ENCODE measurements at regions not wholly inside any gene's neighbourhood (a gene's known extent, or its start where the extent isn't known, plus 50 kb on each side); places are given as distances from the start of the nearest gene placed in this dataset.

DNA sequence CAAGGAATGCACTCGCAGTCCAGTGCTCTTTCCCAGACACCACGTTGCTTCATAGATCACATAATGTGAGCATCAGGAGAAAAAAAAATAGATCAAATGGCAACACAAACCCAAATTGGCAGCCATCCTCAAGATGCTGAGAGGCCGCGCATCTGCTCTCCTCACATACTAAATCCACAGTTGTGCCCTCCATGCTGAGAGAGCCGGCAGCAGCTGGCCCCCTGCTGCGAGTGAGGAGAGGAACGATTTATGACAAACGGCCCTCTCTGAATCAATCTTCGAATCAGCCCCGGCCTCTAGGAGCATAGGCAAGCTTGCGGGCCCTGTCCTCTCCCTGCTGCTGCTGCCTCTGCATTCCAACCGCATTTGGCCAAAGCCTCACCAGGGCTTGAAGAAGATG, 159.9 kb upstream of the TENM4 start:
- TF ChIP-seq, protein P1, sequence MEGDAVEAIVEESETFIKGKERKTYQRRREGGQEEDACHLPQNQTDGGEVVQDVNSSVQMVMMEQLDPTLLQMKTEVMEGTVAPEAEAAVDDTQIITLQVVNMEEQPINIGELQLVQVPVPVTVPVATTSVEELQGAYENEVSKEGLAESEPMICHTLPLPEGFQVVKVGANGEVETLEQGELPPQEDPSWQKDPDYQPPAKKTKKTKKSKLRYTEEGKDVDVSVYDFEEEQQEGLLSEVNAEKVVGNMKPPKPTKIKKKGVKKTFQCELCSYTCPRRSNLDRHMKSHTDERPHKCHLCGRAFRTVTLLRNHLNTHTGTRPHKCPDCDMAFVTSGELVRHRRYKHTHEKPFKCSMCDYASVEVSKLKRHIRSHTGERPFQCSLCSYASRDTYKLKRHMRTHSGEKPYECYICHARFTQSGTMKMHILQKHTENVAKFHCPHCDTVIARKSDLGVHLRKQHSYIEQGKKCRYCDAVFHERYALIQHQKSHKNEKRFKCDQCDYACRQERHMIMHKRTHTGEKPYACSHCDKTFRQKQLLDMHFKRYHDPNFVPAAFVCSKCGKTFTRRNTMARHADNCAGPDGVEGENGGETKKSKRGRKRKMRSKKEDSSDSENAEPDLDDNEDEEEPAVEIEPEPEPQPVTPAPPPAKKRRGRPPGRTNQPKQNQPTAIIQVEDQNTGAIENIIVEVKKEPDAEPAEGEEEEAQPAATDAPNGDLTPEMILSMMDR (IDR thresholded peaks at IDR 0.05; ENCODE audit: low read depth, low read length, missing control alignments), result no peak
- no peak for DNase-seq (ENCODE audit: extremely low read depth, low read depth)
- no peak overlapping the region for H3K4me3 ChIP-seq (replicated peaks; ENCODE audit: low read depth, low read length)

DNA sequence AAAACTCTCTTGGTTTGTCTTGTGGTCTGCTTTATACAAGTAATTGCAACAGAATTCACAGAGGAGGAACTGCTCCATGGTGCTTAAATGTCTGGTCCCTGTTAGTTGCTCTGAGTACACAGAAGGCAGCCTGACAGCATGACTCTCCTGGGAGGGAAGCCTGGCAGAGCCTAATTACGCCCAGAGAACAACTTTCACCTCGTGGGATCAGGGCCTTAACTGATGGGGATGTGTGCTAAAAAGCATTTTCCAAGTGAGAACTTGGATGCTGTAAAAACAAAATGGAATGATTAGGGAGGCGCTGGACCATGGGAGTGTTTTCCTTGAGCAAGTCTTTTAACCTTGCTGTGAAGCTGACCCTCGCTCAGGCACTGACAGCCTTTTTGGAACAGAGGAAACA, 154.0 kb upstream of the TENM4 start:
- H3K4me3 ChIP-seq (replicated peaks; ENCODE audit: low read depth, low read length), result no peak overlapping the region
- TF ChIP-seq, protein P1 (IDR thresholded peaks at IDR 0.05; ENCODE audit: low read depth, low read length, missing control alignments), result no peak
- no peak for DNase-seq (ENCODE audit: extremely low read depth, low read depth)

DNA sequence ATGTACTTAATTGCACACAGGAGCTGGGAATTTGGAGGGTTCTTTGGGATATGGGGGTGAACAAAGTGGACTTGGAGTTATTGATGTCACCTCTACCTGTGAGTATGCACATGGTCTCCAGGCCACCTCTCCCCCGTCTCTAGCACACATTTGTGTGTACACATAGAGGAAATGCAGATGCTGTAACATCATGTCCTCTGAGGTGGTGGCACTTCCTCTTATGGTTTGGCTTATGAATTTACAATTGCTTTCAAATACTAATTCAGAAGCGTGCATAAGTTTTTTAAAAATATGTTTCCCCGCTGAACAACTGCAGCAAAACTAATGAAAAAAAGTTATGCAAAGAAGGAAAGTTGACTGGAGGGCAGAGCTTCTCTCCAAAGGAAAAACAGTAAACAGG, 152.0 kb upstream of the TENM4 start:
- H3K4me3 ChIP-seq (replicated peaks; ENCODE audit: low read depth, low read length), result no peak overlapping the region
- no peak for DNase-seq (ENCODE audit: extremely low read depth, low read depth)
- TF ChIP-seq, protein P1 (IDR thresholded peaks at IDR 0.05; ENCODE audit: low read depth, low read length, missing control alignments), result no peak

DNA sequence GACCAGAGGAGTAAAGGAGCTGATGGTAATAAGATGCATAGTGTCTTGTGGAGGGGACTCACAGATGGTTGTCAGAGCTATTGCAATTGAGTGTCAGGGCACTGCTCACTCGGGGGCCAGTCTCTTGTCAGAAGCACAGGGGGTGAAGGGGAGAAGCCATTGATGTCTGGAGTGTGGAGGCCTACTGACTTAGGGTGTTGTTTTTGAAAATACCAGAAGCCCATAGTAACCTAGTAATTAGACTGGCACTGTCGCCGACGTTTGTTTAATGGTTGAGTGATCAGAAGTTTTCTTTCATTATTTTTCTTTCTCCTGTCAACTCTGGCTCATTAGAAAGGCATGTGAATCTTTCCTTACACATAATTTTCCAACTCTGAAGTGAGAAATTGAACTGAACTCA, 151.6 kb upstream of the TENM4 start:
- H3K4me3 ChIP-seq (replicated peaks; ENCODE audit: low read depth, low read length), result no peak overlapping the region
- TF ChIP-seq, protein P1 (IDR thresholded peaks at IDR 0.05; ENCODE audit: low read depth, low read length, missing control alignments), result no peak
- DNase-seq (ENCODE audit: extremely low read depth, low read depth), result no peak

DNA sequence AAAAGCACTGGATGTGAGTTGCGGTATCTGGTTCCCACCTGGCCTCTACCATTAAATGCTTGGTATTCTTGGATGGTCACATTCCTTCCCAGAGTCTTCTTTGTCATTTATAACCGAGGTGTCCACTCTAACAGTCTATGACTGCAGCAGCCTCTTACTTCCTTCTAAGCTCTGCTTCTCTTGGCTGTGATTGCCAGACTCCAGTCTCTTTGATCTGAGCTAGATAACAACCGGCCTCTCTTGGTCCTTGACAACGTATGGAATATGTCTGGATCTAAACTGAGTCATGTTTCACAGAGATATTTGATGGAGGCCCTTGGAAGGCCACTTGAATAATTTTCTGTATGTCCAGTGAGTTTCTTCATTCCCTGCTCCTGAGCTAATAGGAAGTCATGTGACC, 141.6 kb upstream of the TENM4 start:
- TF ChIP-seq, protein P1 (IDR thresholded peaks at IDR 0.05; ENCODE audit: low read depth, low read length, missing control alignments), result no peak
- no peak overlapping the region for H3K4me3 ChIP-seq (replicated peaks; ENCODE audit: low read depth, low read length)
- DNase-seq (ENCODE audit: extremely low read depth, low read depth), result no peak

DNA sequence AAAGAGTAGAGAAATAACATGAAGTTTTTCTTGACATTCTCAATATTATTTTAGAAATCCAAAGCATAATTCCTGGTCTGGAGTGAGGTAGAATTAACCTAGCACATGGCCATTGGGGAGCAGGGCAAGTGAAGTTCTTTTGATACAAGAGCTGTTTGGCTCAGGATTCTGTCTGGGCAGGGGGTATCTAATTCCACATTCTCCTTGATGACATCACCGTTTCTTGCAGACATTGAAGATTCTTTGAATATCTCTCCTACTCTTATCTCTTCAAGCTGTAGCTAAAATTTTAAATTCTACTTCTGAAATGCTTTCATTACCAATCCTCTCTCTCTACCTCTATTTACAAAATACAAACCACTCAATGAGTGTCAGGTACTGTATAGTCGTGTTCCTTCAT, 138.2 kb upstream of the TENM4 start:
- DNase-seq (ENCODE audit: extremely low read depth, low read depth), result no peak
- H3K4me3 ChIP-seq (replicated peaks; ENCODE audit: low read depth, low read length), result no peak overlapping the region
- TF ChIP-seq, protein P1 (IDR thresholded peaks at IDR 0.05; ENCODE audit: low read depth, low read length, missing control alignments), result no peak

DNA sequence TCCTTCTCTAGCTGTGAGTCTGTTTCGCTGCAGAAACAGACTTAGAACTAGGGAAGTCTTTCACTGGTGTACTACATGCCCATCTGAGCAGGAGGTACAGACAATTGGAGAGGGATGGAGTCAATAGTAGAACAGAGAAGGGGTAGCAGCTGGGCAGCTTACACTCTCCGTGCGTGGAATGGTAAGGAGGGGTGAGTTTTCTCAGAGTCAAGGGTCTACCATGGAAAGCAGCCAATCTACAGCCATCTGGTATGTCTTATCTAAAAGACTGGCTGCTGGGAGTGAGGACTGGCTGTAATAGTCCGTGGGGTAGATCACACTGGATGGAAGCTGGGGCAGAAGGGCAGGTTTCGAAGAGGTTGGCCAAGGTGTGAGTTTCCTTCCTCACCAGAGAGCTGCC, 137.3 kb upstream of the TENM4 start:
- H3K4me3 ChIP-seq (replicated peaks; ENCODE audit: low read depth, low read length), result no peak overlapping the region
- DNase-seq (ENCODE audit: extremely low read depth, low read depth), result no peak
- TF ChIP-seq, protein P1 (IDR thresholded peaks at IDR 0.05; ENCODE audit: low read depth, low read length, missing control alignments), result no peak

Data from HFF-Myc (cell line).